ENCODE measurements at regions not wholly inside any gene's neighbourhood (a gene's known extent, or its start where the extent isn't known, plus 50 kb on each side); places are given as distances from the start of the nearest gene placed in this dataset.

DNA sequence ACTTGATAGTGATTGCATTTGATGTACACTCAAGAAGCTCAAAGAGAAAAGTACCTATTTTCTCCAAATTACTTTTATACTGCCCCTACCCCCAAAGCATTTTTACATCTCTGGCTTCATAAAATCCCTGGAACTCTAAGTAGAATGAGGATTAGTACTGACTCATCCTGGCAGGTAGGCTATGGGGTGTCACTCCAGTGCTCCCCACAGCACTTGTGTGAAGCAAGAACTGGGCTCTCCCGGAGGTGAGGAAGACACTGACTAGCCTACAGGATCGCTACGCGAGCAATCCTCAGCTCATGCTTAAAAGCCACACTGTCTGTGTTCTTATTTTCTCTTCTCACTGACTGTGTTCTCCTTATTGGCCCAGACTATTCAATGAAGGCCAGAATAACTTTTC, 90.4 kb upstream of the NDP start:
- intact Hi-C loops (cut with micrococcal nuclease): no loop called here
- Histone ChIP-seq H3K4me1 (ENCODE audit: control insufficient read depth in 1 of 2, insufficient read depth in 2 of 2, low read length in 2 of 2) (peaks cover 0 to 15% of the 10 kb centered on the region in 2 experiments; a peak in 2 of 4 replicates), H3K9me3 (ENCODE audit: control insufficient read depth in 1 of 2, insufficient read depth in 1 of 2, low read depth in 1 of 2, low read length in 2 of 2) (no peaks in the 10 kb centered on the region), H3K27me3 (ENCODE audit: insufficient read depth, low read length) (no peaks in the 10 kb centered on the region), H3K9me2 (ENCODE audit: insufficient read depth) (no peaks in the 10 kb centered on the region), H2AFZ (ENCODE audit: low read depth, low read length, poor library complexity, severe bottlenecking) (no peak overlapping the region), H3K36me3 (ENCODE audit: control insufficient read depth in 1 of 2, insufficient read depth in 2 of 2, low read length in 2 of 2) (no peaks in the 10 kb centered on the region), H4K20me1 (ENCODE audit: insufficient read depth) (no peaks in the 10 kb centered on the region), H3K27ac (ENCODE audit: low read depth, low read length) (no peak overlapping the region), H3K4me2 (ENCODE audit: low read length) (peak overlapping the region; percentile 49; the same call in 1 of the 2 replicates), H3K4me3 (replicated peaks in 1 of 2; ENCODE audit: low read depth in 1 of 2, low read length in 2 of 2) (no peak overlapping the region), H3K9ac (ENCODE audit: low read length) (no peak overlapping the region), H3K79me2 (ENCODE audit: insufficient read depth, low read length) (no peaks in the 10 kb centered on the region)
- ATAC-seq: no peak
- RAD21 ChIA-PET (ENCODE audit: low non-redundant PET in 1 of 2, low total read pairs in 2 of 2, uncharacterized antibody in 2 of 2, unreplicated experiment in 2 of 2): no interaction called here
- POLR2A ChIA-PET: no interaction called here
- TF ChIP-seq EZH2phosphoT487 (IDR thresholded peaks at IDR 0.05; ENCODE audit: borderline replicate concordance) (no peak), SP1 (IDR thresholded peaks at IDR 0.05; ENCODE audit: low read depth) (no peak), ELF1 (IDR thresholded peaks at IDR 0.05; ENCODE audit: borderline replicate concordance, low read depth) (no peak), RAD21 (IDR thresholded peaks at IDR 0.05; ENCODE audit: low read depth) (no peak), EZH2 (IDR thresholded peaks at IDR 0.05) (no peak), SIN3A (IDR thresholded peaks at IDR 0.05; ENCODE audit: low read depth) (no peak), POLR2A (IDR thresholded peaks at IDR 0.05; ENCODE audit: borderline replicate concordance, extremely low read depth, insufficient read depth, insufficient read length) (no peak), SRF (IDR thresholded peaks at IDR 0.05; ENCODE audit: low read depth) (no peak), CBX3 (IDR thresholded peaks at IDR 0.05; ENCODE audit: low read depth) (no peak), ZNF274 (IDR thresholded peaks at IDR 0.05; ENCODE audit: low read depth, low read length) (no peak)
- TF ChIP-seq, protein P1, sequence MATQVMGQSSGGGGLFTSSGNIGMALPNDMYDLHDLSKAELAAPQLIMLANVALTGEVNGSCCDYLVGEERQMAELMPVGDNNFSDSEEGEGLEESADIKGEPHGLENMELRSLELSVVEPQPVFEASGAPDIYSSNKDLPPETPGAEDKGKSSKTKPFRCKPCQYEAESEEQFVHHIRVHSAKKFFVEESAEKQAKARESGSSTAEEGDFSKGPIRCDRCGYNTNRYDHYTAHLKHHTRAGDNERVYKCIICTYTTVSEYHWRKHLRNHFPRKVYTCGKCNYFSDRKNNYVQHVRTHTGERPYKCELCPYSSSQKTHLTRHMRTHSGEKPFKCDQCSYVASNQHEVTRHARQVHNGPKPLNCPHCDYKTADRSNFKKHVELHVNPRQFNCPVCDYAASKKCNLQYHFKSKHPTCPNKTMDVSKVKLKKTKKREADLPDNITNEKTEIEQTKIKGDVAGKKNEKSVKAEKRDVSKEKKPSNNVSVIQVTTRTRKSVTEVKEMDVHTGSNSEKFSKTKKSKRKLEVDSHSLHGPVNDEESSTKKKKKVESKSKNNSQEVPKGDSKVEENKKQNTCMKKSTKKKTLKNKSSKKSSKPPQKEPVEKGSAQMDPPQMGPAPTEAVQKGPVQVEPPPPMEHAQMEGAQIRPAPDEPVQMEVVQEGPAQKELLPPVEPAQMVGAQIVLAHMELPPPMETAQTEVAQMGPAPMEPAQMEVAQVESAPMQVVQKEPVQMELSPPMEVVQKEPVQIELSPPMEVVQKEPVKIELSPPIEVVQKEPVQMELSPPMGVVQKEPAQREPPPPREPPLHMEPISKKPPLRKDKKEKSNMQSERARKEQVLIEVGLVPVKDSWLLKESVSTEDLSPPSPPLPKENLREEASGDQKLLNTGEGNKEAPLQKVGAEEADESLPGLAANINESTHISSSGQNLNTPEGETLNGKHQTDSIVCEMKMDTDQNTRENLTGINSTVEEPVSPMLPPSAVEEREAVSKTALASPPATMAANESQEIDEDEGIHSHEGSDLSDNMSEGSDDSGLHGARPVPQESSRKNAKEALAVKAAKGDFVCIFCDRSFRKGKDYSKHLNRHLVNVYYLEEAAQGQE (IDR thresholded peaks at IDR 0.05; ENCODE audit: low read depth): no peak
- TF ChIP-seq, protein P2, sequence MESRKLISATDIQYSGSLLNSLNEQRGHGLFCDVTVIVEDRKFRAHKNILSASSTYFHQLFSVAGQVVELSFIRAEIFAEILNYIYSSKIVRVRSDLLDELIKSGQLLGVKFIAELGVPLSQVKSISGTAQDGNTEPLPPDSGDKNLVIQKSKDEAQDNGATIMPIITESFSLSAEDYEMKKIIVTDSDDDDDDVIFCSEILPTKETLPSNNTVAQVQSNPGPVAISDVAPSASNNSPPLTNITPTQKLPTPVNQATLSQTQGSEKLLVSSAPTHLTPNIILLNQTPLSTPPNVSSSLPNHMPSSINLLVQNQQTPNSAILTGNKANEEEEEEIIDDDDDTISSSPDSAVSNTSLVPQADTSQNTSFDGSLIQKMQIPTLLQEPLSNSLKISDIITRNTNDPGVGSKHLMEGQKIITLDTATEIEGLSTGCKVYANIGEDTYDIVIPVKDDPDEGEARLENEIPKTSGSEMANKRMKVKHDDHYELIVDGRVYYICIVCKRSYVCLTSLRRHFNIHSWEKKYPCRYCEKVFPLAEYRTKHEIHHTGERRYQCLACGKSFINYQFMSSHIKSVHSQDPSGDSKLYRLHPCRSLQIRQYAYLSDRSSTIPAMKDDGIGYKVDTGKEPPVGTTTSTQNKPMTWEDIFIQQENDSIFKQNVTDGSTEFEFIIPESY (IDR thresholded peaks at IDR 0.05; ENCODE audit: extremely low read depth, insufficient replicate concordance, low read length): no peak
- TF ChIP-seq, protein P3, sequence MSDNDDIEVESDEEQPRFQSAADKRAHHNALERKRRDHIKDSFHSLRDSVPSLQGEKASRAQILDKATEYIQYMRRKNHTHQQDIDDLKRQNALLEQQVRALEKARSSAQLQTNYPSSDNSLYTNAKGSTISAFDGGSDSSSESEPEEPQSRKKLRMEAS (IDR thresholded peaks at IDR 0.05): no peak
- no TSS peak for BruUV-seq (replicated peaks)
- no peak for DNase-seq (ENCODE audit: low read depth, low spot score)
- CTCF ChIA-PET: no interaction called here
